ENCODE measurements at regions not wholly inside any gene's neighbourhood (a gene's known extent, or its start where the extent isn't known, plus 50 kb on each side); places are given as distances from the start of the nearest gene placed in this dataset.

GRCh38 chr5:90144625-90145327 is 264.8 kb downstream of the CETN3 start (continued):
- no peak for TF ChIP-seq HDAC2 (IDR thresholded peaks at IDR 0.05; ENCODE audit: borderline replicate concordance in 1 of 2, low read depth in 2 of 2, low read length in 2 of 2)
- TF ChIP-seq E2F6 (IDR thresholded peaks at IDR 0.05), result no peak
- TF ChIP-seq BACH1 (IDR thresholded peaks at IDR 0.05; ENCODE audit: low read length), result no peak
- TF ChIP-seq SP2 (IDR thresholded peaks at IDR 0.05; ENCODE audit: low read length), result no peak
- TF ChIP-seq NRF1 (IDR thresholded peaks at IDR 0.05; ENCODE audit: low read depth, low read length), result no peak
